Head of caudate nucleus (tissue), 42 donors: ENCODE measurements at regions not wholly inside any gene's neighbourhood (a gene's known extent, or its start where the extent isn't known, plus 50 kb on each side); places are given as distances from the start of the nearest gene placed in this dataset.

Experiments used
- DNase-seq, 42 donors: peaks; one replicate each; pipeline versions ENCODE4 v3.0.0 to v3.0.0-alpha.2; 2020 to 2021; ENCODE audit warnings: mixed read lengths in 7 of 42
- intact Hi-C: fragments of 100-400 bp; cut with DNase I; formaldehyde crosslinking; loops from one replicate; pipeline ENCODE4 v1.15.0; 2022

DNA sequence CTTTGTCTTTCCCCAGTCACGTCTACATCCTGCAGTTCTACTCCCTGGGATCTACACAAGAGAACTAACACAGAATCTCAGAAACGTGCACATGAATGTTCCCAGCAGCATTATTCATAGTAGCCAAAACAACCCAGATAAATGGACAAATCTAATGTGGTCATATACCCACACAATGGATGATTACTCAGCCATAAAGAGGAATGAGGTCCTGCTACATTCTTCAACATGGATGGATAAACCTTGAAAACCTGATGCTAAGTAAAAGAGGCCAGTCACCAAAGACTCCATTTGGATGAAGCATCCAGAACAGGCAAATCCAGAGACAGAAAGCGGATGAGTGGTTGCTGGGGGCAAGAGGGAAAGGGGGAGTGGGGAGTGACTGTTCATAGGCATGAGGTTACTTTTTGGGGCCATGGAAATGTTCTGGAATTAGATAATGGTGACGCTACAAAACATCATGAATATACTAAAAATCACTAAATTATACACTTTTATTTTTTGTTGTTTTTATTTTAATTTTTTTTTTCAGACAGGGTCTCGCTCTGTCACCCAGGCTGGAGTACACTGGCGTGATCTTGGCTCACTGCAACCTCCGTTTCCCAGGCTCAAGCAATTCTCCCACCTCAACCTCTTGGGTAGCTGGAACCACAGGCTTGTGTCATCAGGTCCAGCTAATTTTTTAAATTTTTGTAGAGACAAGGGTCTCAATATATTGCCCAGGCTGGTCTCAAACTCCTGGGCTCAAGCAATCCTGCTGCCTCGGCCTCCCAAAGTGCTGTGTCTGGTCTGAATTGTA, 50.8 kb upstream of the DSN1 start:
- intact Hi-C loops, result no loop called here
- no peak for DNase-seq

DNA sequence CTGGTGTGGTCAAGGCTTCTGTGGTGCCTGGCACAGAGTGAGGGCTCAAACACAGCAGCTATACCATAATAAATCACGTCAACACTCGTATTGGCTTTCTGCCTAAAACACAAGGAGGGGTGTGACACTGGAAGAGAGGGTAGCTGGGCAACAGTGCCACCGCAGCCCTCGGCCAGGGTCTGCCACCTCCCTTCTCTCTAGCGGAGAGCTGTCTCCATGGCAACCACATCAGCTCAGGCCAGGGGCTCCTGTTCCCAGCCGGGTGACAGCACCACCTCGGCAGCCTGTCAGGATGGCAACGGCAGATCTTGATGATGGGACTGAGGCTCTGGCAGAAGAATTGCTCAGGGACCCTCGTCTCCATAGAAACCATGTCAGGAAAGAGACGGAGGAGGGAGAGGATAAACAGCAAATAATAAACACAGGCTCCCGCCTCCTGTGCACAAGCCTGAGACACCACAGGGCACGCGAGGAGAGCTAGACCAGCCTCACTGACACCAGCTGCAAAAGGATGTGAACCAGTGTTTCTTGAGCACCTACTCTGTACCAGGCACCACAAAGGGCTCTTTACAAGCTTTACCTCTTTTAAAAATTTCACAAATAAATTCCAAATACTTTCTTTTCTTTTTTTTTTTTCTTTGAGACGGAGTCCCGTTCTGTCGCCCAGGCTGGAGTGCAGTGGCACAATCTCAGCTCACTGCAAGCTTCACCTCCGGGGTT, 50.4 kb upstream of the TLDC2 start:
- intact Hi-C loops, result no loop called here
- peak in 9 of 42 donors; percentile 15 to 65 (median 40) for DNase-seq
